Memory B cell (primary cell): ENCODE measurements at regions not wholly inside any gene's neighbourhood (a gene's known extent, or its start where the extent isn't known, plus 50 kb on each side); places are given as distances from the start of the nearest gene placed in this dataset.

Source experiments
- ATAC-seq: fragments of 150-1000 bp; cut with Tn5 transposase; 2 replicates; pipeline ENCODE4 v1.10.0; 2021; ENCODE audit warnings: low read depth, mild to moderate bottlenecking, moderate library complexity
- DNase-seq, 2 donors: peaks; one replicate each; pipeline ENCODE4 v3.0.0; 2022; ENCODE audit warnings: low spot score in 2 of 2
- H3K27ac Mint-ChIP-seq: one replicate; pipeline ENCODE4 v1.8.0; 2022; ENCODE audit warnings: mild to moderate bottlenecking, moderate library complexity, mixed read lengths
- H3K27me3 Mint-ChIP-seq: one replicate; pipeline ENCODE4 v1.8.0; 2022; ENCODE audit warnings: mixed read lengths
- H3K36me3 Mint-ChIP-seq: one replicate; pipeline ENCODE4 v1.8.0; 2022; ENCODE audit warnings: mild to moderate bottlenecking, mixed read lengths
- H3K4me1 Mint-ChIP-seq: one replicate; pipeline ENCODE4 v1.8.0; 2022; ENCODE audit warnings: mixed read lengths
- H3K4me3 Mint-ChIP-seq: one replicate; pipeline ENCODE4 v1.8.0; 2022; ENCODE audit warnings: mild to moderate bottlenecking, moderate library complexity, mixed read lengths
- H3K9me3 Mint-ChIP-seq: one replicate; pipeline ENCODE4 v1.8.0; 2022; ENCODE audit warnings: mixed read lengths

DNA sequence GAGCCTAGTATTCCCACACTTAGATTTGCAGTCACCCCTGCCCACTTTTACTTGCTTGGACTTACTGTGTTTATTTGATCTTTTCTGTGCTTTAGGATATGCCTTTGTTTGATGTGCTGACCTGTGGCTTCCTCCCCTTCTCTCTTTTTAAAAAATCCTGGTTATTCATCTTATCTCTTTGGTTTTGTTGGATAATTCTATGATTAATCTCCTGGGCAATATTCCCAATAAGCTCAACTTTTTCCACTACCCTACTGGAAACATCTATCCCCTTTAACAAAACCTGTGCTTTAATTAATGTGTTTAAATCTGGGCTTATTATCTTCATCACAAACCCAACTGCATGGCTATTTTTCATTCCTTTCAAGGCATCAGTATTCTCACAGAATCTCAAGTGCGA, 476.0 kb upstream of the TGFBR2 start:
- Mint-ChIP-seq H3K9me3 (peaks cover 1% of the 10 kb centered on the region), H3K4me1 (no peaks in the 10 kb centered on the region), H3K36me3 (no peaks in the 10 kb centered on the region), H3K27me3 (peaks cover 5% of the 10 kb centered on the region), H3K4me3 (no peak overlapping the region), H3K27ac (no peak overlapping the region)
- ATAC-seq (no peak), DNase-seq (no peak)

DNA sequence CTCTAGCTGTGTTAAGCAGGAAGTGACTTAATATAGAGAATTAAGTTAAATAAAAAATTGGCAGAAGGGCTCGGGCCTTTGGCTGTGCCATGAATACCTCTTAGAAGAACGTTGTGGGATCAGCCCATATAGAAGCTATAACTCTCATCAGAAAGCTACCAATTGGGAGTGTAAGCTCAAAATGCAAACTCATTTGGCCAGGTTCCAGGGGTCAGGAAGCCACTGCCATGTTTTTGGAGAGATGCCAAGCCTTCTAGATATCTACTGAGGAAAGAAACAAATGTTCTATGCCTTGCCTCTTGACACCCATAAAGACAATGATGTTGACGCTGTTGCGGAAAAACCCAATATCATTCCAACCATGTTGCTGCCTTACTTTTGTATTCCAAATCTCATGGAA, 475.2 kb upstream of the TGFBR2 start:
- Mint-ChIP-seq H3K27me3 (peaks cover 8% of the 10 kb centered on the region), H3K9me3 (peaks cover 4% of the 10 kb centered on the region), H3K27ac (no peak overlapping the region), H3K4me1 (no peaks in the 10 kb centered on the region), H3K36me3 (peaks cover 2% of the 10 kb centered on the region), H3K4me3 (no peak overlapping the region)
- DNase-seq (no peak), ATAC-seq (no peak)

- DNase-seq, result no peak
- ATAC-seq, result no peak
- Mint-ChIP-seq H3K27me3 (peaks cover 3% of the 10 kb centered on the region), H3K36me3 (peaks cover 2% of the 10 kb centered on the region), H3K4me1 (no peaks in the 10 kb centered on the region), H3K4me3 (no peak overlapping the region), H3K27ac (no peak overlapping the region), H3K9me3 (peaks cover 3% of the 10 kb centered on the region)
Measured at GRCh38 chr3:30135190-30135589, 471.2 kb upstream of the TGFBR2 start.

- peaks cover 3% of the 10 kb centered on the region for H3K27me3 Mint-ChIP-seq
- DNase-seq (no peak), ATAC-seq (no peak)
- peaks cover 3% of the 10 kb centered on the region for H3K9me3 Mint-ChIP-seq
- peaks cover 2% of the 10 kb centered on the region for H3K36me3 Mint-ChIP-seq
- H3K27ac Mint-ChIP-seq, result no peak overlapping the region
- H3K4me1 Mint-ChIP-seq, result no peaks in the 10 kb centered on the region
- H3K4me3 Mint-ChIP-seq, result no peak overlapping the region
Measured at GRCh38 chr3:30139283-30139682, 467.1 kb upstream of the TGFBR2 start.

GRCh38 chr3:30140356-30141075, 465.9 kb upstream of the TGFBR2 start:
- no peak overlapping the region for H3K27ac Mint-ChIP-seq
- H3K9me3 Mint-ChIP-seq, result peaks cover 3% of the 10 kb centered on the region
- peaks cover 3% of the 10 kb centered on the region for H3K27me3 Mint-ChIP-seq
- H3K4me3 Mint-ChIP-seq, result no peak overlapping the region
- no peaks in the 10 kb centered on the region for H3K4me1 Mint-ChIP-seq
- ATAC-seq, result no peak
- peaks cover 2% of the 10 kb centered on the region for H3K36me3 Mint-ChIP-seq
- no peak for DNase-seq

DNA sequence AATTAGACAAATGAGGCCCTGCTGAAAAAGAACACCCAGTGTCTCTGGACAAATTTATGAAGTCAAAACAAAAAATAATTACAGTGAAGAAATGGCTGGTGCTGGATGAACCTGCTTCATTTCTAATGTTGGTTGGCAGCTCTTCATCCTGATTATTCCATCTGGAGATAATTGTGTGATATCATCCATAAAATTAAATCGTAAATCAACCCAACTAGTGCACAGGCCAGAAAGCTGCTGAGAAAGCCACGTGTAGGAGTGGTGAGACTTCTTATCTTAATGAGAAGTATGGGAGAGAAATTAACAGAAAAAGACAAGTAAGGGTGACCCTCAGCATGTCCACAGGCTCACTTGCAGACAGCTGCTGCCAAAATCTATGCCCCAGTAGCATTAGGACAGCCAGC, 465.2 kb upstream of the TGFBR2 start:
- no peak for DNase-seq
- Mint-ChIP-seq H3K4me3 (no peak overlapping the region), H3K9me3 (peaks cover under 1% of the 10 kb centered on the region), H3K27me3 (peaks cover under 1% of the 10 kb centered on the region), H3K36me3 (peaks cover under 1% of the 10 kb centered on the region), H3K27ac (no peak overlapping the region), H3K4me1 (no peaks in the 10 kb centered on the region)
- no peak for ATAC-seq

- Mint-ChIP-seq H3K27ac (no peak overlapping the region), H3K4me3 (no peak overlapping the region), H3K4me1 (no peaks in the 10 kb centered on the region), H3K36me3 (no peaks in the 10 kb centered on the region), H3K27me3 (no peaks in the 10 kb centered on the region), H3K9me3 (no peaks in the 10 kb centered on the region)
- DNase-seq, result no peak
- no peak for ATAC-seq
Measured at GRCh38 chr3:30141927-30142326, 464.5 kb upstream of the TGFBR2 start.

DNA sequence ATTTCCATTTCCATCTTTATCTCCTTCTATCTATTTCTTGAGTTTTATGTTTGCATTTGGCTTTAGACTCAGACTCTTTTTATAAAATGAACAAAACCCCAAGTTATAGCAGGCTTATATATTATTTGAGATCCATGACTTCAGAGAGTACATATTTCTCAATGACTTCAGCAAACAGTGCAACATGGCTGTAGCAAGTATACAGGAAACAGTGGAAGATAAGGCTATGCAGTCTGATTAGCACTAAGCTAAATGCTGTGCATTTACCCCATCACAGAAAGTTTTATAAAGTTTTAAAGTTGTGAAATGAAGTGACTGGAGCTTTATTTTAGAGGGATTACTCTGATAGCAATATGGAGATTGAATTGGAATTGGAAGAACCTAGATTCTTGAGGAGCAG, 463.5 kb upstream of the TGFBR2 start:
- no peak overlapping the region for H3K4me3 Mint-ChIP-seq
- no peak for ATAC-seq

GRCh38 chr3:30145281-30145680, 461.1 kb upstream of the TGFBR2 start:
- H3K4me1 Mint-ChIP-seq, result no peaks in the 10 kb centered on the region
- H3K9me3 Mint-ChIP-seq, result no peaks in the 10 kb centered on the region

More for the DNA sequence above, 463.5 kb upstream of the TGFBR2 start:
- no peaks in the 10 kb centered on the region for H3K27me3 Mint-ChIP-seq
- H3K36me3 Mint-ChIP-seq, result no peaks in the 10 kb centered on the region
- no peak for DNase-seq
- no peak overlapping the region for H3K27ac Mint-ChIP-seq
- no peaks in the 10 kb centered on the region for H3K4me1 Mint-ChIP-seq
- H3K9me3 Mint-ChIP-seq, result no peaks in the 10 kb centered on the region

DNA sequence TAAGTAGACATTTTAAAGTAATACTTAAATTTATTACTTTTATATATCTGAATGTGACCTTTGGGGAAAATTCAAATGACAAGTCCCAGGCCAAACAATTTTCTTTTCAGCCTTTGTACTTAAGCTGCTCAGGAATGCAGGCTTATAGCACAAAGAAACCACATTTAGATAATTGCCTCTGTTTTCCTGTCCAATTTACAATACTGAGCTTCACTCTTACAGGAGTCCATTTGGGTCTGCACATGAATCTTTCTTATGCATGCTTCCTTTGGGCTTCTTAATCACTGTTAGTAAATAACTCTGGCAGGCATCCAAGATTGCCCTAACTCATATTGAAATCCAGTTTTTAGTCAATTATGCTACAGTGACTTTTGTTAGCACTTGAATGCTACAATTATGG, 459.4 kb upstream of the TGFBR2 start:
- Mint-ChIP-seq H3K27me3 (peaks cover 6% of the 10 kb centered on the region), H3K9me3 (no peaks in the 10 kb centered on the region), H3K4me1 (no peaks in the 10 kb centered on the region), H3K36me3 (no peaks in the 10 kb centered on the region), H3K4me3 (no peak overlapping the region), H3K27ac (no peak overlapping the region)
- ATAC-seq (no peak), DNase-seq (no peak)

More at GRCh38 chr3:30145281-30145680, 461.1 kb upstream of the TGFBR2 start:
- H3K4me3 Mint-ChIP-seq, result no peak overlapping the region
- peaks cover 4% of the 10 kb centered on the region for H3K27me3 Mint-ChIP-seq
- no peak for DNase-seq
- H3K27ac Mint-ChIP-seq, result no peak overlapping the region
- no peak for ATAC-seq
- H3K36me3 Mint-ChIP-seq, result no peaks in the 10 kb centered on the region

- Mint-ChIP-seq H3K27me3 (peaks cover 2% of the 10 kb centered on the region), H3K4me1 (no peaks in the 10 kb centered on the region), H3K36me3 (no peaks in the 10 kb centered on the region), H3K9me3 (no peaks in the 10 kb centered on the region), H3K27ac (no peak overlapping the region), H3K4me3 (no peak overlapping the region)
- DNase-seq, result no peak
- ATAC-seq, result no peak
Measured at GRCh38 chr3:30154853-30155252, 451.5 kb upstream of the TGFBR2 start.

DNA sequence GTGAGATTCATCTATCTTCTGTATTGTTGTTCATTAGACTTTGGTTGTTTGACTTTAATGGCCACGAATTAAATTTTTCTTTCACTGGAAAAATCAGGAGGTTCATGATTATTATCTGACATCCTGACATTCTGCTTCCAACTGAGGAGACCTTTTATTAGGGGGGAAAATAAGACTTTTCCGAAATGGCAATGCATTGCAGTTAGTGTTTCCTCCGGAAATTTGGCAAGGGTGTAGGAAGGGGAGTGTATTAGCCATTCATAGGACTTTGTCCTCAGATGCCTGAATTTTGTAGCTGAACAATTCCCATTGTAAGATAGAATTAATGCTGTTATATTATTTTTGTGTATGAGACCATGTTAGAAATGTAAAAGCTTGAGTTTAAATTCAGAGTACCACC, 450.6 kb upstream of the TGFBR2 start:
- no peaks in the 10 kb centered on the region for H3K36me3 Mint-ChIP-seq
- H3K9me3 Mint-ChIP-seq, result no peaks in the 10 kb centered on the region
- H3K27ac Mint-ChIP-seq, result no peak overlapping the region
- H3K4me3 Mint-ChIP-seq, result no peak overlapping the region
- DNase-seq (no peak), ATAC-seq (no peak)
- peaks cover under 1% of the 10 kb centered on the region for H3K27me3 Mint-ChIP-seq
- no peaks in the 10 kb centered on the region for H3K4me1 Mint-ChIP-seq

- Mint-ChIP-seq H3K9me3 (no peaks in the 10 kb centered on the region), H3K36me3 (no peaks in the 10 kb centered on the region), H3K27ac (no peak overlapping the region), H3K4me1 (peaks cover 3% of the 10 kb centered on the region), H3K27me3 (peaks cover 4% of the 10 kb centered on the region), H3K4me3 (no peak overlapping the region)
- ATAC-seq (no peak), DNase-seq (no peak)
Measured at GRCh38 chr3:30156586-30157498, 449.6 kb upstream of the TGFBR2 start.

DNA sequence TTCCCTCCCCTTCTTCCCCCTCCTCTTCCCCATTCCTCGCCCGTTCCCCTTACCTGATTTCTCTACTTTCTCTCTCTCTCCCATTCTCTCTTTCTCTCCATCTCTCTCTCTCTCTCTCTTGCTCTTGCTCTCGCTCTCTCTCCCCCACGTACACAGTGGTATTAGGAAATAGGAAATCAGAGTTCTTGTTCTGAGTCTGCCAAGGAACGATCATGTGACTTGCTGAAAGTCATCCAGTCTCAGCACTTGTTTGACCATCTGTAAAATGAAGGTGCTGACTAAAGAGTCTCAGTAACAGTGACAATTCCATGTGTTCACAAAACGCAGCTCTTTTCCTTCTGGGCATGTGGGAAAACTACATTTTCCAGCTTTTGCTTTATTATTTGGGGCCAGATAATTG, 445.0 kb upstream of the TGFBR2 start:
- DNase-seq (no peak), ATAC-seq (no peak)
- Mint-ChIP-seq H3K4me1 (peaks cover 3% of the 10 kb centered on the region), H3K9me3 (peaks cover 2% of the 10 kb centered on the region), H3K36me3 (no peaks in the 10 kb centered on the region), H3K4me3 (no peak overlapping the region), H3K27me3 (peaks cover 4% of the 10 kb centered on the region), H3K27ac (no peak overlapping the region)
